Activated CD8-positive, alpha-beta T cell treated with anti-CD3 and anti-CD28 coated beads for 36 hours (primary cell): ENCODE measurements at regions not wholly inside any gene's neighbourhood (a gene's known extent, or its start where the extent isn't known, plus 50 kb on each side); places are given as distances from the start of the nearest gene placed in this dataset.

Experiments
- ATAC-seq: fragments of 200-7000 bp; cut with Tn5 transposase; one replicate; pipeline ENCODE4 v1.10.0; 2021; ENCODE audit warnings: mild to moderate bottlenecking, moderate library complexity
- CTCF ChIA-PET: fragments of 350-600 bp; sonication (Branson Sonifier 250); formaldehyde crosslinking; loops from one replicate; lab custom pipeline; 2021; ENCODE audit warnings: antibody characterized with exemption; lab: Charles Lee
- POLR2A ChIA-PET: fragments of 350-600 bp; sonication (Branson Sonifier 250); formaldehyde crosslinking; loops from one replicate; lab custom pipeline; 2021; ENCODE audit warnings: antibody characterized with exemption; lab: Charles Lee
- DNase-seq: peaks from one replicate; pipeline ENCODE4 v3.0.0-alpha.2; 2020
- H3K27ac Mint-ChIP-seq: one replicate; pipeline ENCODE4 v1.8.0; 2021; ENCODE audit warnings: mild to moderate bottlenecking, mixed read lengths
- H3K27me3 Mint-ChIP-seq: one replicate; pipeline ENCODE4 v1.8.0; 2021; ENCODE audit warnings: mixed read lengths
- H3K36me3 Mint-ChIP-seq: one replicate; pipeline ENCODE4 v1.8.0; 2021; ENCODE audit warnings: low read depth, mixed read lengths
- H3K4me1 Mint-ChIP-seq: one replicate; pipeline ENCODE4 v1.8.0; 2021; ENCODE audit warnings: low read depth, mixed read lengths
- H3K4me3 Mint-ChIP-seq: one replicate; pipeline ENCODE4 v1.8.0; 2021; ENCODE audit warnings: mild to moderate bottlenecking, moderate library complexity, mixed read lengths
- H3K9me3 Mint-ChIP-seq: one replicate; pipeline ENCODE4 v1.8.0; 2021; ENCODE audit warnings: mixed read lengths
- intact Hi-C: fragments of 100-400 bp; cut with micrococcal nuclease; formaldehyde crosslinking; loops from one replicate; pipeline ENCODE4 v1.10.0; 2022
- TF ChIP-seq, protein P1 (sequence below): fragments of 200-600 bp; IDR thresholded peaks from one replicate; pipeline ENCODE4 v1.8.0; 2022; ENCODE audit warnings: antibody characterized with exemption, mild to moderate bottlenecking

DNA sequence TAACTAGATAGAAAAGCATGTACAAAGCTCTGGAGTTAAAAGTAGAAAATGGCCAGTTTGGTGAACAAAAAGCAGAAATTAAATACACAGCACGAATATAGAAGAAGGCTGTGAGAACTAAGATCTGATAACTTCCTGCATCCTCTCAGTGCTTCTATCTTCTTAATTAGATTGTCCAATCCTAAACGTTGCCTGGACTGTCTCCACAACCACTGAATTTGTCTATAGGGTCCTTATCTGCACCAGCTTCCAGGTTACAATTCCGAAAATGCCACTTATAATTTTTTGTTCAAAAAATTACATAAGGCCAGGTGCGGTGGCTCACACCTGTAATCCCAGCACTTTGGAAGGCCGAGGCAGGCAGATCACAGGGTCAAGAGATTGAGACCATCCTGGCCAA lies 626.3 kb downstream of the TBL1XR1 start:
- no peak overlapping the region for H3K4me3 Mint-ChIP-seq
- ChIA-PET POLR2A (no interaction called here), CTCF (no interaction called here)
- DNase-seq (no peak), ATAC-seq (no peak)
- TF ChIP-seq, protein P1, sequence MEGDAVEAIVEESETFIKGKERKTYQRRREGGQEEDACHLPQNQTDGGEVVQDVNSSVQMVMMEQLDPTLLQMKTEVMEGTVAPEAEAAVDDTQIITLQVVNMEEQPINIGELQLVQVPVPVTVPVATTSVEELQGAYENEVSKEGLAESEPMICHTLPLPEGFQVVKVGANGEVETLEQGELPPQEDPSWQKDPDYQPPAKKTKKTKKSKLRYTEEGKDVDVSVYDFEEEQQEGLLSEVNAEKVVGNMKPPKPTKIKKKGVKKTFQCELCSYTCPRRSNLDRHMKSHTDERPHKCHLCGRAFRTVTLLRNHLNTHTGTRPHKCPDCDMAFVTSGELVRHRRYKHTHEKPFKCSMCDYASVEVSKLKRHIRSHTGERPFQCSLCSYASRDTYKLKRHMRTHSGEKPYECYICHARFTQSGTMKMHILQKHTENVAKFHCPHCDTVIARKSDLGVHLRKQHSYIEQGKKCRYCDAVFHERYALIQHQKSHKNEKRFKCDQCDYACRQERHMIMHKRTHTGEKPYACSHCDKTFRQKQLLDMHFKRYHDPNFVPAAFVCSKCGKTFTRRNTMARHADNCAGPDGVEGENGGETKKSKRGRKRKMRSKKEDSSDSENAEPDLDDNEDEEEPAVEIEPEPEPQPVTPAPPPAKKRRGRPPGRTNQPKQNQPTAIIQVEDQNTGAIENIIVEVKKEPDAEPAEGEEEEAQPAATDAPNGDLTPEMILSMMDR, result no peak
- H3K9me3 Mint-ChIP-seq, result no peaks in the 10 kb centered on the region
- no peaks in the 10 kb centered on the region for H3K4me1 Mint-ChIP-seq
- no peaks in the 10 kb centered on the region for H3K36me3 Mint-ChIP-seq
- no peaks in the 10 kb centered on the region for H3K27me3 Mint-ChIP-seq
- H3K27ac Mint-ChIP-seq, result no peak overlapping the region
- intact Hi-C loops, result no loop called here

DNA sequence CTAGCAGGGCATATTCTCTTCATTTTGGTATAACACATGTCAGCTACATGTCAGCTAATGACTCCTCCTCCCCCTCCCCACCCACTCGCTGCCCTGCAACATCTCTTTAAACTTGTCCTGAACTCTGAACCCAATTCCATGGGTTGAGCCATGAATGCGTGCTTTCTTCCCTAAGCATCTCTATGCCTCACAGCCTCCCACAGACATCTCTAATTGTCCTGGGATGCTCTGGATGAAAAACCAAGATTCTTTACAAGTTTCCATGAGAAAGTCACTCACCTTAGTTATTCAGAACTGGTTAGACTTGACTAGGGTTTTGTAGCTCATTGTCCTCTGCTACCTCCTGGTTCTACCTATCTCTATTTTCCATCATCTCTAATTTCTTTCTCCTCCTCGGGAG lies 629.1 kb downstream of the TBL1XR1 start:
- CTCF ChIA-PET, result no interaction called here
- intact Hi-C loops, result no loop called here
- peaks cover 3% of the 10 kb centered on the region for H3K9me3 Mint-ChIP-seq

DNA sequence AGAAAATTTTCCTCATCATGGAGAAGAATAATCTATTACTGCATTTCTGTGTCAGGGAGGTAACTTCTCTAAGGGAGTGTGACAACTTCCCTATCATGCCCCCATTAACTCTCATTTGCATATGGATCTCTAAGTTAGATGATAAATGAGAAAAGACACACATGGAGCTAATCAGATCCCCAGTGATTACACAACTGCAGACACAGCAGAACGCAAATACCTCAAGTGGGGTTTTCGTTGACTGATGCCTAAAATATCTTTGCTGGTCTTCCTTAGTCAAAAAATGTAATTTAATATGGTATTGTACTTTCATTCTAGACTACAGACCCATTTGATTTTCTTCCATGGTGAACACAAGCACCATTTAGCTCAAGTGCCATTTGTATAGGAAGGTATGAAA lies 630.5 kb downstream of the TBL1XR1 start:
- intact Hi-C loops, result no loop called here
- Mint-ChIP-seq H3K4me3 (no peak overlapping the region), H3K27ac (no peak overlapping the region), H3K4me1 (no peaks in the 10 kb centered on the region), H3K36me3 (no peaks in the 10 kb centered on the region), H3K27me3 (no peaks in the 10 kb centered on the region), H3K9me3 (peaks cover 3% of the 10 kb centered on the region)
- CTCF ChIA-PET, result no interaction called here
- no peak for ATAC-seq
- TF ChIP-seq, protein P1, result no peak
- POLR2A ChIA-PET, result no interaction called here
- DNase-seq, result no peak

More for the DNA sequence above, 629.1 kb downstream of the TBL1XR1 start:
- Mint-ChIP-seq H3K27me3 (no peaks in the 10 kb centered on the region), H3K36me3 (no peaks in the 10 kb centered on the region), H3K4me1 (no peaks in the 10 kb centered on the region), H3K4me3 (no peak overlapping the region), H3K27ac (no peak overlapping the region)
- DNase-seq (no peak), ATAC-seq (no peak)
- TF ChIP-seq, protein P1, result no peak
- POLR2A ChIA-PET, result no interaction called here

DNA sequence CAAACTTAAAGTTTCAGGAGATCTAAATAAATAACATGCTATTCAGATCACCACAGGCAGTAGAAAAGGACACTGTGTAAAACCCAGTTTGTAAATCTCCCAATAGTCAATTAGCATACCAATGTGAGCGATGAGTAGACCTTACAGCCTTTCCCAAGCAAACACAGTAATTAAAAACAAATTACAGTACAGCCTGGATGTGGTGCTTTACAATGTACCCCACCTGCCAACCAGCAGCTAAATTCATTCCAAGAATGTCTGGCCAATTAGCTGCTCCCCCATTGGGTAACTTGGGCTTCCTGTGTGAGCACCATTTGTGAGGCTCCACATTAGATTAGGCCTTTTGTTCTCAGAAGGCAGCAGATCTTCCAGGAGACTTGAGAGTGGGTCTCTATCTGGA lies 635.0 kb downstream of the TBL1XR1 start:
- ChIA-PET POLR2A (no interaction called here), CTCF (no interaction called here)

DNA sequence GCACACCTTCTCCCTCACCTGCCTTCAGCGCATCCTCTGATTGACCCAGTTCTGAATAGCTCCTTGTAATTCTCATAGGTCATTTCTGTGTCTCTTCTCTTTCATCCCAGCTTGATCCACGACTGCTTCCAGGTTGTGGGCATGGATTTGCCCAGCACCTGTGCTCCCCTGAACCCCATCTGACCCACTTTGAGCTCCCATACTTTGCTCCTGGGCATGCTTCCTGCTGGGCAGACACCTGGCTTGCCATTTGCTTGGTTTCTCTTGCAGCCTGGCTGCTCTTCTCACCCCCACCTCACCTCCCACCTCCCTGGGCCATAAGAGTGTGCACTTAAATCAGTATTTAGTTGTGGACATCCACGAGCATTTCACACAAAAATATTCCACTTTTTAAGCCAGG lies 635.5 kb downstream of the TBL1XR1 start:
- Mint-ChIP-seq H3K27me3 (no peaks in the 10 kb centered on the region), H3K27ac (no peak overlapping the region), H3K36me3 (no peaks in the 10 kb centered on the region), H3K4me3 (no peak overlapping the region), H3K9me3 (peaks cover 3% of the 10 kb centered on the region), H3K4me1 (no peaks in the 10 kb centered on the region)
- ATAC-seq (no peak), DNase-seq (no peak)
- TF ChIP-seq, protein P1, result no peak
- POLR2A ChIA-PET, result no interaction called here
- CTCF ChIA-PET, result no interaction called here
- intact Hi-C loops, result no loop called here

More for the DNA sequence above, 635.0 kb downstream of the TBL1XR1 start:
- peaks cover 3% of the 10 kb centered on the region for H3K9me3 Mint-ChIP-seq
- H3K27me3 Mint-ChIP-seq, result no peaks in the 10 kb centered on the region
- DNase-seq (no peak), ATAC-seq (no peak)
- H3K4me3 Mint-ChIP-seq, result no peak overlapping the region
- TF ChIP-seq, protein P1, result no peak
- no peak overlapping the region for H3K27ac Mint-ChIP-seq
- no peaks in the 10 kb centered on the region for H3K36me3 Mint-ChIP-seq
- intact Hi-C loops, result no loop called here
- no peaks in the 10 kb centered on the region for H3K4me1 Mint-ChIP-seq
